HG03103 (cell line): ENCODE measurements at regions not wholly inside any gene's neighbourhood (a gene's known extent, or its start where the extent isn't known, plus 50 kb on each side); places are given as distances from the start of the nearest gene placed in this dataset.
"Not testable (repeated sequence)": the region's sequence is repeated elsewhere in the genome, so short reads cannot be mapped to it uniquely, and the experiment has no call there.

ENCODE experiments used
- ATAC-seq: cut with Tn5 transposase; IDR thresholded peaks from one replicate; pipeline ENCODE4 v1.9.1; 2021; ENCODE audit warnings: low read depth; ENCODE audit not compliant: unreplicated experiment

DNA sequence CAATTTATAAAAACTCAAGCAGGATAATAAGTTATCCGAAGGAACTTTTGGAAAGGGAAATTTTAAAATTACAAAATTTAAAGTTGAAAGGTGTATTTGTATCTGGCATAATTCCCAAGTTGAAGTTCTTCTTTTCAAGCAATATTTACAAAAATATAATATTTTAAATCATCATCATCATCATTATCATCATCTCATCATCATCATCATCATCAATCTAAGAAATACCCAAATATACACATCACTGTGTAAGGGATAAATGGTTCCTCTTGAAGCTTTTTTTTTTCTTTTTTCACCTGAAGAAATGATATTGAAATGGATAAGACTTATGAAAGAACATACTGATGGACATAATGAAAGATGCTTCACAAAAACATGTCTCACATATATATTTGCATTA is 254.9 kb upstream of the ARRDC3 start:
- ATAC-seq = no peak

DNA sequence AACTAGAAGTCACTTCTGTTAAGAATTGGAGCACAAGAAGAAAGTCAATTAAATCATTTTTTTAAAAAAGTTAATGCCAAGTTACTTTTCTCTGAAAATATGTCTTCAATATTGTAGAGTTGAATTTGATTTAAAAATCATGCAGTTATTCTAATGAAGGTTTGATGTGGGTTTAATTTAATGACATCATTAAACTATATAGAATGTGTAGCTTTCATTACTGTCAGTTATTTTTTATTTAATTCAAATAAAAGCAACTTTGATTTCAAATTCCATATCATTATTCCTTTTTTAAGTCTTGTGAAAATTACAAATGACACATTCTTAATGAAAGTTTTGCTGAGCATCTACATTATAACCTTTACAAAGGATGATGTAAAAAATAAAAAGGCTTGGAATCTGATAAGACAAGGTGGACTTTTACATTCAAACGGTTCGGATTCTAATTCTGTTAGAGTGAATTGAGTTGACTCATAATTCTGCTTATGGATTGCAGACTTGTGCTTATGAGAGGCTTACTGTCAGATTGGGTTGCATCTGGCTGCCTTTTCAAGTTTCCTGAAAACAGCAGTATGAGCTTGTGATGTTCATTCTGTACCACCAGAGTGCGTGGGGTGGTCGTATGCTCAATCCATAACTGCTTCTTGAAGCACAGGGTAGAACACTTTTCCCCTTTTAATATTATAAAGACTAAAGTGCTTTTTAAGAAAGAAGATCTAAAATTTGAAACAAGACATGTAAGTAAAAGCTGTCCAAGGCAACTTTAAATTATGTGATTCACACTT is 253.0 kb upstream of the ARRDC3 start:
- no peak for ATAC-seq

DNA sequence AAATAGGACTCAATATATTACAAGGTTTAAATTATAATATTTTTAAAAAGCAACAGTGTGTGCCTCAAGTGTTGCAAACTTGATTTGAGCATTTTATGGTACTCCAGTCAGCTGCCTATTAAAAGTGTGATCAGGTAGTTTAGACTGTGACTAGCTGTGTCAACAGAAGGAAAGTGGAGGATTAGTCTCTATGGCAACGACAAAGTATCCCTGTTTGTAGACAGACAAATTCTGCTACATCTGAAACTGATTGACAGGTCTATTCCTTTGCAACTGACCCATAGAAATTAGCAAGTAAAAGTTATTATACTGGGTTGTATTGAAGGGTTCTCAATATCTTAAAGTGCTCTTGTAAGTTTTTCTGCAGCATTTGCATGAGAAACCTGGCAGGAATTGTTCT is 249.8 kb upstream of the ARRDC3 start:
- ATAC-seq = no peak

DNA sequence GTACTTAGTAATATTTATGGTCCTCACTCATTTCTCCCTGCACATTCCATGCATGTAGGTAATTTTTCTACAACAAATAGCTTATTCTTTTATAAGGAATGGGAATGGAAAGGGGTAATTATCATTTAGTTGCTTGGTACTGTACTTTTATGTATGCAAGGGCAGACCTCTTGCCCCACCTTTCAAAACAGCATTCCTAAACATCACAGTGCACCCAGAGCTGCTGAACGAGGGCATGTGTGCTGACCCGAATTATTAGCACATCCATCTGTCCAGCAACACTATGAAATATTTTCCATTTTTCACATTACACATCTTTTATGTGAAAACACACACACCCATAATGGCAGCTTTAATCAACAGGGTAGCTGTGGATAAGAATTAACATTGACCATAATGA is 228.6 kb upstream of the ARRDC3 start:
- ATAC-seq = no peak

DNA sequence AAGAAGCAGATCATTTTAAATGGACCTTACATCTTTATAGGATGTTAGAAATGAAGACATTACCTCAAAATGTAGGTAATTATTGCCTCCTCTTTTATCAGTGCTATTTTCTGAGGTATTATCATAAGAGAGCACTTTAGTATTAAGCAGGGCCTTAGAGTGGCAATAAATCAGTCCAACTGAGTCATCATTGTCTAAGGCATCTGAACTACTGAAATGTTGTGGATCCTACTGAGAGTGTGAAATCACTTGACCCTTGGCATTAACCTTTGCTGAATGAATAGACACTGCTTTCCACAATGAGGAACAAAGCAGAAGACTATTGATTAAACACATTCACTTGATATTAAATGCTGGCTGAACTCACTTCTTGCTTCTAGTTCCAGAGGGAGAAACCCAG is 224.6 kb upstream of the ARRDC3 start:
- ATAC-seq = no peak

- ATAC-seq = no peak
Observed at GRCh38 chr5:91599863-91600262, 216.7 kb upstream of the ARRDC3 start.

DNA sequence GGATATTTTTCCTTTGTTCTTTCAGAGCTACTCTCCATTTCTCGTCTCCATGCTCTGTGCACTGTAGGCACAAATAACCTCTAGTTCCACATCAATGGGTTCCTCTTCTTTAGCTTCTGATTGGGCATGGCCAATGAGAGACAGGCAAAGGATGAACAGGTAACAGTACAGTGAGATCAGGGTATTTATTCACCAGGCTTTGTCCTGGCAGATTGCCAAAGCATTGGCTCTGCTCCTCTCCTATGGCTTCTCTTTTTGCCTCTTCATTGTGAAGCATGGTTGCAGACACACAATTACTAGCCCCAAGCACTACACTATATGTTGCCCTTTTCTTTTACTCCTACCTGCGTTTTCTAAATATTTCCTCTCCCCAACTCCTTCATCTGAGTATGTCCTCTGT is 215.1 kb upstream of the ARRDC3 start:
- no peak for ATAC-seq

- ATAC-seq = no peak
Observed at GRCh38 chr5:91595424-91595823, 212.3 kb upstream of the ARRDC3 start.

- no peak for ATAC-seq
Observed at GRCh38 chr5:91591076-91591475, 208.0 kb upstream of the ARRDC3 start.

- ATAC-seq = no peak
Observed at GRCh38 chr5:91586232-91586631, 203.1 kb upstream of the ARRDC3 start.

- no peak for ATAC-seq
Observed at GRCh38 chr5:91584352-91584751, 201.2 kb upstream of the ARRDC3 start.

GRCh38 chr5:91566012-91566411 is 182.9 kb upstream of the ARRDC3 start:
- not testable (repeated sequence) for ATAC-seq

DNA sequence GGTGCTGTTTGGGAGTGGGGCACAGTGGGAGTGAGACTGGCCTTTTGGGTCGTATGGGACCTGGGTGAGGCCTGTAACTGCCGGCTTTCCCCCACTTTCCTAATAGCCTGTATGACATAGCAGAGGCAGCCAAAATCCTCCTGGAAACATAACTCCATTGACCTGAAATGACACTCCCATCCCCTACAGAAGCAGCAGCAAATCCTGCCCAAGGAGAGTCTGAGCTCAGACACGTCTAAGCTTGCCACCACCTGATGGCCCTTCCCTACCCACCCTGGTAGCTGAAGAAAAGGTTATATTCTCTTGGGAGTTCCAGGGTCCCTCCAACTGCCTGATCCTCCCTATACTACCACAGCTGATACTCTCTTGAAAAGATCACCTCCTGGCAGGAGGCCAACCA is 179.8 kb upstream of the ARRDC3 start:
- ATAC-seq = no peak

DNA sequence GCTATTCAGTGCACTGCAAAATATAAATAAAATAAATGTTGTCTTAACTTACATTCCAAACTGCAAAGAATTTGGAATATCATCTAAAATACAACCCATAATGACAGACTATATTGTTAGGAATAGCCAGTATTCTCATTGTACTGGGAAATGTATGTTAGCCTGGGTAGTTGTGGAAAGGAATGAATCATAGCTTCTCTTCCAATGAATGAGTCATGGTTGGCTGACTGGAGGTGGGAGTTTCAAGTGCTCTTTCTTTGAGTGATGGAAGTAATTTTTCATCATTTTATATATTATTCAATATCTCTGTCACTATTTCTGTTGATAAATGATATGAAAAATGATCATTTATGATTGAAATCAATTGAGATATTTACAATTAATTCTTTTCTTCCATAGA is 158.6 kb upstream of the ARRDC3 start:
- ATAC-seq = no peak

GRCh38 chr5:91538179-91538578 is 155.1 kb upstream of the ARRDC3 start:
- ATAC-seq = no peak

GRCh38 chr5:91535499-91535898 is 152.4 kb upstream of the ARRDC3 start:
- no peak for ATAC-seq

DNA sequence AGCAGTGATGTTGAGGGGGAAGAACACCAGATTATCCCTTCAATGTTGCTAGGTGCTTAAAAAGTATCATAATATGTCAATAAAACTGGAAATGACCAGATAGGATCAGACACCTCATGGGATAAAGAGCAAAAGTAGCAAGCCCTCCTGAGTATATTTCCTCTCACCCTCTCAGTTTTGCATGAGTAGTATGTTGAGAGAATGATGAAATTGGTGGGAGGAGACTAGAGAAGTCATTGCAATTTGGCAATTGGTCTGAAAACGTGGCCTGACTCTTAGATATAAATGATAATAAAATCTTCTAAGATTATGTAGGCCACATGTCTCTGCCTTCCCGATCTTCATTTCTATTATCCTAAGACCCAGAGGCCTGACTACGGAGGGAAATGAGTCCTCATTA is 151.2 kb upstream of the ARRDC3 start:
- ATAC-seq = no peak

DNA sequence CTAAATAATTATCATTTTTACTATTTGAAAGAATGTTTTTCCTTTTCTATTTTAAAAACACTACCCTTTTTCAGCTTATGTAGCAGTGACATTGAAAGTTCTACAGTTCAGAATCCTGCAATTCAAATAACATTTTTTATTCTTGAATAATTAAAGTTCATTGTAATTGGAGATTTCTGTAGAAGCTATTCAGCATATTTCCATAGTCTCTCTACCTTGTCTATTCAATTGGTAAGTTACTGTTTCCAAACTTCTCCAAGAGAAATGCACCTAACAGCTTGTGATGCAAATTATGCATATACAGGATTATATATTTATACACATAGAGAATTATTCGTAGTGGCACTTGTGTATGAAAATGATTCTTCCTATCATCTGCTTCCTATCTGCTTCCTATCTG is 149.7 kb upstream of the ARRDC3 start:
- no peak for ATAC-seq

- ATAC-seq = no peak
Observed at GRCh38 chr5:91532281-91532680, 149.2 kb upstream of the ARRDC3 start.

DNA sequence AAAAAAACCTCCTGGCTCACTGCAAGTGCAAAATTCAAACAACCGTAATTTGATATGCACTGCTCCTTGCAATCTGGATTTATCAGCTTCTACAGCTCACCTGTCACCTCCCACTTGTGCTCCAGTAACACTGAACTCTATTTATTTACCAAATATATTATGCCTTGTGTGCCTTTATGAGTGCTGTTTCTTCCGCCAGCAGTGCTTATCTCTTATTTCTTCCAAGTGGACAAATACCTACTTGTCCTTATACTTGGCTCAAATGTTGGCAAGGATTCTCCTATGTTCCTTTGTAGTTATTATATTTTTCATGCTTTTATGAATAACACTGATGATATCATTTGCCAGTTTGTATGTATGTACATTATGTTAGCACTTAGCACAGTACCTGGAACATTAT is 145.7 kb upstream of the ARRDC3 start:
- no peak for ATAC-seq

DNA sequence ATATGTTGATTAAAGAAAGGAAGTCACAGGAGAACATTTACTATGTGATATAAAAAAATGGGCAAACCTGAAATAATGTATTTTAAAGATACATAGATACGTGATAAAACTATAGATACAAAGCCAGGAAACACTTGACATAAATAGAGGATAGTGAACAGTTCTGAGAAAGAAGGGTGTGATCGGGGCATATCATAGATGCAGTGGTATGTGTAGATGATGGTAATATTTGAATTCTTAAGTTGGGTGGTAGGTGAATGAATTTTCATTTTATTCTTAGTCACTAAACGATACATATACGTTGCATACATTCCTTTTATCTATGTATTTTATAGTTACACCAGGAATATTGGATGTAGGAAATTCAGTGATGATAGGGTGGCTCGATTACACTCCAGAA is 138.7 kb upstream of the ARRDC3 start:
- ATAC-seq = no peak

DNA sequence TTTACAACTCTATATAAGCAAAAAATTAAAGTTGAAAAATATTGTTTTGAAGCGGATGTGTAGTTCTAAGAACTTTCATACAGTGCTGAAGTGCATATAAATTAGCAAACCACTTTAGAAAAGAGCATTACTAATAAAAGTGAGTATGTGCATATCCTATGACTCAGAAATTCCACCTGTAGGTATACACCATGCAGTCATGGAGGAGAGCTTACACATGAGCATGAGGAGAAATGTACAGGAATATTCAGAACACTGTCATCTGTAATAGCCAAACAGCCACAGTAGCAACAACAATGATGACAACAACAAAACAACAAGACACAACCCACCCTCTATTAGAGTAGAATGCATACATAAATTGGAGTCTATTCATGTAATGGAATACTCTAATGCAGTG is 138.2 kb upstream of the ARRDC3 start:
- ATAC-seq = no peak

DNA sequence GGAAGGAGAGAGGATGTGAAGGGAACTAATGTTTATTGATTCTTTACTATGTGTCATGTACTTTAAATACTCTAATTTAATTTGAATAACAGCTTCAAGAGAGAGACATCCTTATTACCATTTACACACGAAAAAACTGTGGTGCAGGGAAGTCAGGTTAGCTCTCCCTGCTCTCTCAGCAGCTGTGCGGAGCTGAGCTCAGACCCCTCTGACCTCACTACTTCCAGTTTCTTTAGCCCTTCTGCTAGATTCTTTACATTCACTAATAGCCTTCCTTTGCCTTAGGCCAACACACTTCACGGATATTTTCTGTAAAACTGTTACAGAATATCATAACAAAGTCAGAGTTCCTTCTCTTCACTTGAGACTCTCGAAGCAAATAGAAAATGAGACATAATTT is 131.3 kb upstream of the ARRDC3 start:
- ATAC-seq = no peak
